ENCODE measurements at regions not wholly inside any gene's neighbourhood (a gene's known extent, or its start where the extent isn't known, plus 50 kb on each side); places are given as distances from the start of the nearest gene placed in this dataset.

DNA sequence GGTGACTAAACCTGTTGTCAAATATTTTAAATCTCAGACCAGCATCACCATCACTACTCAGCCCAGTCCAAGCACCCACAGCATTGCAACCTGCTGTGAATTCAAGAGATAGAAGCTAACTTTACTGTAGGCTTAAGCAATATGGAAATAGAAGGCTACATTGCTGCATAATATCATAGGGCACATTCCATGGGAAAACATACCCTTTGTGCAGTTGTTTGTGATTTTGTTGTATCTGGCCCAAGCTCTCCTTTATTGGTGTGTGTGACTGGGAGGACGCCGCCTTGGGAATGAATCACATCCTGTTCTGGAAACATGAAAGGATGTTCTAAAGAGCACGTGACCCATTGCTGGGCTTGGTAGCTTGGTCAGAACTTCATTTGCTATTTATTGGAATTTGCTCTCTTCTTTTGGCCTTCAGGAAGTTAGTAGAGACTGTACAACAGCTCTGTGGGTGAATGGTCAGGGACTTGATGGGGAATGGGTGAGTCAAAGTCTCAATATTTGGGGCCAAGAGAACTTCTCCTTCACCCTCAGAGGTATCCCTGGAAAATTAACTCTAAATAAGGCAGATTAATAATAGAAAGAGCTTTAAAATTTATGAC is 106.8 kb upstream of the SERPINE2 start:
- no peaks in the 10 kb centered on the region for H3K4me1 ChIP-seq
- no peak overlapping the region for H3K4me3 ChIP-seq (ENCODE audit: low read depth, low read length)
- no peaks in the 10 kb centered on the region for H3K36me3 ChIP-seq
- no peak for DNase-seq
- 0 out of 2 replicates have a peak, but pooled peaks cover 6% of the 10 kb centered on the region for H3K27me3 ChIP-seq
- TF ChIP-seq, protein P1, sequence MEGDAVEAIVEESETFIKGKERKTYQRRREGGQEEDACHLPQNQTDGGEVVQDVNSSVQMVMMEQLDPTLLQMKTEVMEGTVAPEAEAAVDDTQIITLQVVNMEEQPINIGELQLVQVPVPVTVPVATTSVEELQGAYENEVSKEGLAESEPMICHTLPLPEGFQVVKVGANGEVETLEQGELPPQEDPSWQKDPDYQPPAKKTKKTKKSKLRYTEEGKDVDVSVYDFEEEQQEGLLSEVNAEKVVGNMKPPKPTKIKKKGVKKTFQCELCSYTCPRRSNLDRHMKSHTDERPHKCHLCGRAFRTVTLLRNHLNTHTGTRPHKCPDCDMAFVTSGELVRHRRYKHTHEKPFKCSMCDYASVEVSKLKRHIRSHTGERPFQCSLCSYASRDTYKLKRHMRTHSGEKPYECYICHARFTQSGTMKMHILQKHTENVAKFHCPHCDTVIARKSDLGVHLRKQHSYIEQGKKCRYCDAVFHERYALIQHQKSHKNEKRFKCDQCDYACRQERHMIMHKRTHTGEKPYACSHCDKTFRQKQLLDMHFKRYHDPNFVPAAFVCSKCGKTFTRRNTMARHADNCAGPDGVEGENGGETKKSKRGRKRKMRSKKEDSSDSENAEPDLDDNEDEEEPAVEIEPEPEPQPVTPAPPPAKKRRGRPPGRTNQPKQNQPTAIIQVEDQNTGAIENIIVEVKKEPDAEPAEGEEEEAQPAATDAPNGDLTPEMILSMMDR (IDR thresholded peaks at IDR 0.05; ENCODE audit: low read depth, low read length) = no peak
- H3K9me3 ChIP-seq = no peaks in the 10 kb centered on the region

DNA sequence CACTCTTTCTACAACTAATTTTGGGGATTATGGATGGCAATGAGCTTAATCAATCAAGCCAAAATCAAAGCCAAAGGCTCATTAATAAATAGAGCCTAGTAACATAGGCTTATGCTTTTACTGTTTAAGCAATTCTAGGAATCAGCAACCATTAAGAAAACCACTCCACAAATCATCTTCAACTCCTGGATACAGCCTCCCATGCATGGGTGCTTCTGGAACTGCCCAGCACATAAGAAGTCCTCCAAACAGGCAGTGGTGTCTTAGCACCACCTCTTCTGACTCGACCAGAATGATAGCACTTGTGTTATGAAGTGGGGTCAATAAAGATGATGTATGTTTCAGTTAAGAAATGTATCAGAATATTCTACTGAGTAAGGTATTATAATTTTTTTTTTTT is 104.4 kb upstream of the SERPINE2 start:
- TF ChIP-seq, protein P1 (IDR thresholded peaks at IDR 0.05; ENCODE audit: low read depth, low read length) = no peak
- no peaks in the 10 kb centered on the region for H3K9me3 ChIP-seq
- no peaks in the 10 kb centered on the region for H3K36me3 ChIP-seq
- 0 out of 2 replicates have a peak, but pooled peaks cover 6% of the 10 kb centered on the region for H3K27me3 ChIP-seq
- no peak overlapping the region for H3K4me3 ChIP-seq (ENCODE audit: low read depth, low read length)
- no peaks in the 10 kb centered on the region for H3K4me1 ChIP-seq
- no peak for DNase-seq

DNA sequence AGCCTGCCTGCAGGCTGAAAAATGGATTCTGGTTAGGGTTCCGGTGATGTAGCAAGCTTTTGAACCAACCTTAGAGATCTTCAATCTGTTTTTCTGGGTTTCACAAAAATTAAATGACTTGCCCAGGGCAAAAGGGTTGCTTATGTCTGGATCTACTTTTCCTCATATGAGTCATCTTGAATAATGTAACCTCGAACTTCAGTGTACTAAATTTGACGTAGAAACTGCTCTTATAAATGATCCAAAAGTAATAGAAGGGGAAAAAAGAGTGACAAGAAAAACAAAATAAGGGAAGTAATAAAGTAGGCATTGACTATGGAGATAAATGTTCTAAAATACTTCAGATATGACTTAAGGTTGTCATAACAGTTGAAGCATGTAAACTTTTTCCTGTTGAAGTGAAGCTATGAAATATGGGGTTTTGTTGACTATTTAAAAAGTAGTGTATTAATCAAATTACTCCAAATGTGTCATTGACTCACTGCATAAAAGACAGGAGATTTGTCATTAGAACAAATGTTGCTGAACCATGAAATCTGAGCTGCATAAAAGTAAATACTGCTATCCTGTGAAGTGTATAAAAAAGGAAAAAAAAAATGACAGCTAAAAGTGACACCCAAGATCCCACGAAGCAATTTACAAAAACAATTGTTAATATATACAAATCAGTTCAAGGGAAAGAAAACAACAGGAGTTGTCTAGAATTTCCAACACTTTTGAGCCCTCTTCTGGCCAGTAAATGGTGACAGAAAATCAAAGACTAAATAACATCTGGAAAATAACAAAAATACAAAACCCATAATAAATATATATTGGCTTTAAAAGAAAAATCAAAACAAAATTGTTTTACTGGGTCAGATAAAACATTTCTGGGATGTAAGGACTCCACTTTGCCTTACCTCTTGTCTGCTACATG is 103.6 kb upstream of the SERPINE2 start:
- no peak for DNase-seq
- H3K4me3 ChIP-seq (ENCODE audit: low read depth, low read length) = no peak overlapping the region
- H3K9me3 ChIP-seq = no peaks in the 10 kb centered on the region
- TF ChIP-seq, protein P1 (IDR thresholded peaks at IDR 0.05; ENCODE audit: low read depth, low read length) = no peak
- H3K4me1 ChIP-seq = no peaks in the 10 kb centered on the region
- H3K27me3 ChIP-seq = 0 out of 2 replicates have a peak, but pooled peaks cover 6% of the 10 kb centered on the region
- no peaks in the 10 kb centered on the region for H3K36me3 ChIP-seq

DNA sequence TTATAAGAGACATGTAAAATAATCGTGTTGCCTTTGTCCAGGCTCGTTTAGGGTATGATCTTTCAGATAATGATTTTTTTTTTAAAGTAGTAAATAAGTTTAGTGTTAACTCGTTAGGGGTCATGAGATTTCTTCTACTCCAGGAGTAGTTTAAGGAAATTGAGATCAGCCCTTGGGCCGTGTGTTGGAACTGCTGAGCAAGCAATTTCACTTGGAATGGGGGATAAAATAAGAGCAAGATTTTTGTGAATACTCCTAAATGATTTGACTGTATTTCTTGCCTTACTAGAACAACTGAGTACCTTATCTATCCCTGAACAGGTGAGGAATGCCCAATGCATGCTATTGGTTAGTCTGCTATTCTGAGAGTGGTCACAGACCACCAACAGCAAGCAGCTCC is 102.2 kb upstream of the SERPINE2 start:
- Histone ChIP-seq H3K9me3 (no peaks in the 10 kb centered on the region), H3K4me1 (no peaks in the 10 kb centered on the region), H3K27me3 (0 out of 2 replicates have a peak, but pooled peaks cover 6% of the 10 kb centered on the region), H3K4me3 (ENCODE audit: low read depth, low read length) (no peak overlapping the region), H3K36me3 (no peaks in the 10 kb centered on the region)
- DNase-seq = no peak
- TF ChIP-seq, protein P1 (IDR thresholded peaks at IDR 0.05; ENCODE audit: low read depth, low read length) = no peak

DNA sequence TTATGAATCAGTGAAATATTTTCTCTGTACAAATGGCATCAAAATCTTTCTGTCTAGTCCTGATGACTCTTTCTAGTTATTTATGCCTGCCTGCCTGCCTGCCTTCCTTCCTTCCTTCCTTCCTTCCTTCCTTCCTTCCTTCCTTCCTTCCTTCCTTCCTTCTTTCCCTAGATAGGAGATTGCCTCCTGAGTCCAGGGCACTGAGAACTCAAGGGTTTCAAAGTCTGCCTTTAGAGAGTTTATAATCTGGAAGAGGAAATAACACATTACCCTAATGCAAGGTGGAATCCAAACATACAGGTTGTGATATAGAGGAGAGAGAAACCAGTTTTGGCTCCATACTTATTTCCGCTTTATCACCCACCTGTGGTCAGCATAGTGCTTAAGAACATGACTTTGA is 98.1 kb upstream of the SERPINE2 start:
- Histone ChIP-seq H3K4me1 (no peaks in the 10 kb centered on the region), H3K36me3 (no peaks in the 10 kb centered on the region), H3K4me3 (ENCODE audit: low read depth, low read length) (no peak overlapping the region), H3K9me3 (no peaks in the 10 kb centered on the region), H3K27me3 (0 out of 2 replicates have a peak, but pooled peaks cover 3% of the 10 kb centered on the region)
- DNase-seq = no peak
- TF ChIP-seq, protein P1 (IDR thresholded peaks at IDR 0.05; ENCODE audit: low read depth, low read length) = no peak

DNA sequence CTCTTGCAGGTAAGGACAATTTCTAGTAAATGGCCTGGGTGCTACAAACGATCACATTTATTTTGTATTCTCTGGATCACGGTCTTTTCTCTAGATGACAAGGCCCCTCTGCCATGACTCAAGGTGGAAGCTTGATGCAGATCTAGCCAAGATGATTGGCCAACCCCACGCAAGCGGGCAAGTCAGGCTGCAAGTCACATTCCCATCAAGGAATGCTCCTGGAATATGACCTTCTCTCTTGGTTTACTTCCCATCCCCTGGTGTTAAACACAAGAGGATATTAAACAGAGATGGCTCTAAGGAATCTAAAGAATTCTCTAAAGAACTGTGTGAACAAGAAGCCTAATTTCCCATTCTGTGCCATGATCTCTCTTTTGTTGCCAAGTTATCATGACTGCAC is 97.3 kb upstream of the SERPINE2 start:
- TF ChIP-seq, protein P1 (IDR thresholded peaks at IDR 0.05; ENCODE audit: low read depth, low read length) = no peak
- DNase-seq = no peak
- Histone ChIP-seq H3K4me3 (ENCODE audit: low read depth, low read length) (no peak overlapping the region), H3K27me3 (no peaks in the 10 kb centered on the region), H3K36me3 (no peaks in the 10 kb centered on the region), H3K9me3 (no peaks in the 10 kb centered on the region), H3K4me1 (no peaks in the 10 kb centered on the region)

Data from BE2C (cell line).